Endothelial cell of umbilical vein (primary cell): ENCODE measurements at regions not wholly inside any gene's neighbourhood (a gene's known extent, or its start where the extent isn't known, plus 50 kb on each side); places are given as distances from the start of the nearest gene placed in this dataset.

Source experiments
- BruUV-seq: library from RNA; stranded (reverse); fragments of 400-500 nt; replicated peaks from 2 replicates; lab custom pipeline; 2021; lab: Mats Ljungman, UMichigan
- CTCF ChIA-PET: fragments of 300-600, 350-600 bp; sonication (Branson Sonifier 250); formaldehyde crosslinking; loops from one replicate; lab custom pipeline; 2021; ENCODE audit warnings: antibody characterized with exemption, inconsistent platforms; lab: Charles Lee
- POLR2A ChIA-PET: fragments of 300-600, 350-600 bp; sonication (Branson Sonifier 250); formaldehyde crosslinking; loops from one replicate; lab custom pipeline; 2021; ENCODE audit warnings: antibody characterized with exemption, inconsistent platforms; lab: Charles Lee
- DNase-seq: peaks from one replicate; pipeline ENCODE4 v3.0.0-alpha.2; 2011; ENCODE audit warnings: low read depth, low spot score
- FAIRE-seq: peaks from 2 replicates; lab custom pipeline; 2011; peaks lifted over from hg19 to GRCh38; lab: Jason Lieb, UNC
- H2AFZ ChIP-seq: 2 replicates; pipeline ENCODE4 v1.6.0; 2012; ENCODE audit warnings: low read depth, low read length, control low read depth, inconsistent platforms
- H3K27ac ChIP-seq: 2 replicates; pipeline ENCODE4 v1.5.1; 2011; ENCODE audit warnings: low read depth, mild to moderate bottlenecking, control low read depth, low read length, moderate library complexity; ENCODE audit not compliant: insufficient read depth
- H3K27me3 ChIP-seq, 2 experiments: 2 replicates each; pipeline versions ENCODE4 v1.6.0 to v1.6.1; 2011; ENCODE audit warnings: low read length in 2 of 2, mixed read lengths in 1 of 2; ENCODE audit not compliant: control insufficient read depth in 2 of 2, insufficient read depth in 2 of 2
- H3K36me3 ChIP-seq, 2 experiments: 2 replicates in 1 of 2; 3 replicates in 1 of 2; pipeline ENCODE4 v1.5.1; 2011; ENCODE audit warnings: low read length in 2 of 2, mild to moderate bottlenecking in 1 of 2, moderate library complexity in 1 of 2; ENCODE audit not compliant: control insufficient read depth in 2 of 2, insufficient read depth in 2 of 2; ENCODE audit errors: extremely low read depth in 1 of 2
- H3K4me1 ChIP-seq: 3 replicates; pipeline ENCODE4 v1.5.1; 2011; ENCODE audit warnings: mild to moderate bottlenecking, low read length; ENCODE audit not compliant: control insufficient read depth, insufficient read depth; ENCODE audit errors: extremely low read depth
- H3K4me2 ChIP-seq: 2 replicates; pipeline ENCODE4 v1.6.1; 2011; ENCODE audit warnings: low read length, control low read depth, mixed read lengths; ENCODE audit not compliant: insufficient read depth
- H3K4me3 ChIP-seq, 3 experiments: fragments of 200-600 bp in 1 of 3; sonication (generic), shearing (Covaris generic) in 1 of 3; replicated peaks in 1 of 3; 2 replicates each; pipeline ENCODE4 v1.5.1; 2011 to 2016; ENCODE audit warnings: control low read depth in 3 of 3, low read length in 3 of 3, mild to moderate bottlenecking in 2 of 3, inconsistent platforms in 1 of 3, low read depth in 1 of 3, moderate library complexity in 1 of 3; ENCODE audit not compliant: insufficient read depth in 1 of 3
- H3K79me2 ChIP-seq: 2 replicates; pipeline ENCODE4 v1.6.0; 2012; ENCODE audit warnings: low read length, inconsistent platforms; ENCODE audit not compliant: control insufficient read depth, insufficient read depth
- H3K9ac ChIP-seq: replicated peaks from 2 replicates; pipeline ENCODE3; 2011; ENCODE audit warnings: low read length, control low read depth; ENCODE audit not compliant: insufficient read depth; ENCODE audit errors: extremely low read depth
- H3K9me1 ChIP-seq: replicated peaks from 3 replicates; pipeline ENCODE4 v1.6.0; 2011; ENCODE audit warnings: mild to moderate bottlenecking, low read length; ENCODE audit not compliant: control insufficient read depth, insufficient read depth; ENCODE audit errors: extremely low read depth
- H3K9me3 ChIP-seq: replicated peaks from 2 replicates; pipeline ENCODE4 v1.5.1; 2012; ENCODE audit warnings: low read length, inconsistent platforms; ENCODE audit not compliant: control insufficient read depth, insufficient read depth
- H4K20me1 ChIP-seq: replicated peaks from 2 replicates; pipeline ENCODE3; 2011; ENCODE audit warnings: mild to moderate bottlenecking, low read length; ENCODE audit not compliant: control insufficient read depth, insufficient read depth; ENCODE audit errors: extremely low read depth
- EZH2 ChIP-seq: IDR thresholded peaks from 2 replicates; pipeline ENCODE4 v1.6.1; 2012; ENCODE audit warnings: borderline replicate concordance, low read depth, mild to moderate bottlenecking, moderate library complexity, low read length, inconsistent platforms; ENCODE audit not compliant: severe bottlenecking
- FOS ChIP-seq: IDR thresholded peaks from 2 replicates; pipeline ENCODE4 v1.6.1; 2011; ENCODE audit warnings: mild to moderate bottlenecking, low read length, moderate library complexity, borderline replicate concordance; ENCODE audit not compliant: insufficient read depth
- GATA2 ChIP-seq: IDR thresholded peaks from 2 replicates; pipeline ENCODE4 v1.7.0; 2011; ENCODE audit warnings: low read depth, mild to moderate bottlenecking, moderate library complexity, mixed read lengths, low read length; ENCODE audit not compliant: insufficient read length, insufficient read depth
- JUN ChIP-seq: IDR thresholded peaks from 2 replicates; pipeline ENCODE4 v1.6.1; 2011; ENCODE audit warnings: borderline replicate concordance, low read depth; ENCODE audit not compliant: insufficient read length, insufficient read depth
- MYC ChIP-seq: IDR thresholded peaks from one replicate; pipeline ENCODE4 v1.6.1; 2011; ENCODE audit warnings: mild to moderate bottlenecking, low read depth, low read length
- POLR2A ChIP-seq: IDR thresholded peaks from 2 replicates; pipeline ENCODE4 v1.6.1; 2012; ENCODE audit warnings: low read depth, mild to moderate bottlenecking, control low read depth, low read length
- POLR2AphosphoS5 ChIP-seq: IDR thresholded peaks from 2 replicates; pipeline ENCODE4 v1.6.1; 2012; ENCODE audit warnings: low read depth, mild to moderate bottlenecking, control low read depth, low read length, moderate library complexity; ENCODE audit not compliant: insufficient read depth
- dilution Hi-C: fragments of 300-500 bp; cut with MboI; formaldehyde crosslinking; loops from one replicate; pipeline ENCODE4 v1.15.0; 2019; ENCODE audit warnings: low sequenced_read_pairs; ENCODE audit not compliant: extremely low pct_ligation_motif_present
- intact Hi-C: fragments of 100-400 bp; cut with micrococcal nuclease; formaldehyde crosslinking; loops from one replicate; pipeline ENCODE4 v1.10.0; 2022
- TF ChIP-seq, protein P1 (sequence below): IDR thresholded peaks from 2 replicates; pipeline ENCODE4 v1.6.1; 2011; ENCODE audit not compliant: insufficient read depth, insufficient read length
- TF ChIP-seq, protein P2 (sequence below), 2 donors: IDR thresholded peaks; 1 replicate in 1 of 2; 2 replicates in 1 of 2; pipeline ENCODE4 v1.5.1; 2011; ENCODE audit warnings: low read length in 2 of 2, mild to moderate bottlenecking in 2 of 2, moderate library complexity in 2 of 2, control low read depth in 1 of 2, inconsistent platforms in 1 of 2, low read depth in 1 of 2; ENCODE audit not compliant: insufficient read depth in 1 of 2; ENCODE audit errors: extremely low read depth in 1 of 2

DNA sequence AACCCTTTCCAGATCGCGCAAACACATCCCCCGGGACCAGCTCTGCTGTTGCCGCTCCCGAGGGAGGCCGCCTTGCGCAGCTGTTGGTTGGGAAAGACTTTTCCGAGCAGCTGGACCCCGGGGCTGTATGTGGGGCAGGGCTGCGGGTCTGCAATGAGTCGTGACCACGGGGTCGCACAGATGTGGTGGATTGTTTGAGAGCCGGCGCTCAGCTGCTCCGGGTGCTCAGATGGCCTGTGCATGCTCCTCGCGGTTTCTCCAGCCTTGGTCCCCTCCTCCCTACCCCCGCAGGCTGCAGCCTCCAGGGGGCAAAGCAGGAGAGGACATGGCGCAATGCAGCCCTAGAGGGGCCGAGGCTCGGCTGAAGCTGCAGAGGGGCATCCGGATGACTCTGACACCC lies 105.2 kb upstream of the OTOS start:
- Histone ChIP-seq H3K79me2 (no peaks in the 10 kb centered on the region), H3K4me2 (no peak overlapping the region), H3K27me3 (peaks cover 0 to 2% of the 10 kb centered on the region in 2 experiments), H2AFZ (no peak overlapping the region), H3K36me3 (no peaks in the 10 kb centered on the region), H3K4me3 (no peak overlapping the region), H3K4me1 (no peaks in the 10 kb centered on the region), H3K9me1 (no peaks in the 10 kb centered on the region), H3K9ac (no peak overlapping the region), H3K9me3 (no peaks in the 10 kb centered on the region), H3K27ac (no peak overlapping the region), H4K20me1 (no peaks in the 10 kb centered on the region)
- no peak for TF ChIP-seq EZH2
- no peak for TF ChIP-seq GATA2
- TF ChIP-seq POLR2A: no peak
- no peak for TF ChIP-seq FOS
- TF ChIP-seq, protein P1, sequence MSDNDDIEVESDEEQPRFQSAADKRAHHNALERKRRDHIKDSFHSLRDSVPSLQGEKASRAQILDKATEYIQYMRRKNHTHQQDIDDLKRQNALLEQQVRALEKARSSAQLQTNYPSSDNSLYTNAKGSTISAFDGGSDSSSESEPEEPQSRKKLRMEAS: no peak
- no peak for TF ChIP-seq POLR2AphosphoS5
- TF ChIP-seq JUN: no peak
- TF ChIP-seq MYC: no peak
- TF ChIP-seq, protein P2, sequence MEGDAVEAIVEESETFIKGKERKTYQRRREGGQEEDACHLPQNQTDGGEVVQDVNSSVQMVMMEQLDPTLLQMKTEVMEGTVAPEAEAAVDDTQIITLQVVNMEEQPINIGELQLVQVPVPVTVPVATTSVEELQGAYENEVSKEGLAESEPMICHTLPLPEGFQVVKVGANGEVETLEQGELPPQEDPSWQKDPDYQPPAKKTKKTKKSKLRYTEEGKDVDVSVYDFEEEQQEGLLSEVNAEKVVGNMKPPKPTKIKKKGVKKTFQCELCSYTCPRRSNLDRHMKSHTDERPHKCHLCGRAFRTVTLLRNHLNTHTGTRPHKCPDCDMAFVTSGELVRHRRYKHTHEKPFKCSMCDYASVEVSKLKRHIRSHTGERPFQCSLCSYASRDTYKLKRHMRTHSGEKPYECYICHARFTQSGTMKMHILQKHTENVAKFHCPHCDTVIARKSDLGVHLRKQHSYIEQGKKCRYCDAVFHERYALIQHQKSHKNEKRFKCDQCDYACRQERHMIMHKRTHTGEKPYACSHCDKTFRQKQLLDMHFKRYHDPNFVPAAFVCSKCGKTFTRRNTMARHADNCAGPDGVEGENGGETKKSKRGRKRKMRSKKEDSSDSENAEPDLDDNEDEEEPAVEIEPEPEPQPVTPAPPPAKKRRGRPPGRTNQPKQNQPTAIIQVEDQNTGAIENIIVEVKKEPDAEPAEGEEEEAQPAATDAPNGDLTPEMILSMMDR (IDR thresholded peaks at IDR 0.05; ENCODE audit: extremely low read depth in 1 of 2, insufficient read depth in 1 of 2, low read depth in 1 of 2, low read length in 2 of 2): no peak
- FAIRE-seq: no peak
- dilution Hi-C loops (no loop called here), intact Hi-C loops (no loop called here)
- no TSS peak for BruUV-seq
- POLR2A ChIA-PET: no interaction called here
- CTCF ChIA-PET: no interaction called here
- no peak for DNase-seq
